ENCODE measurements at regions not wholly inside any gene's neighbourhood (a gene's known extent, or its start where the extent isn't known, plus 50 kb on each side); places are given as distances from the start of the nearest gene placed in this dataset.

DNA sequence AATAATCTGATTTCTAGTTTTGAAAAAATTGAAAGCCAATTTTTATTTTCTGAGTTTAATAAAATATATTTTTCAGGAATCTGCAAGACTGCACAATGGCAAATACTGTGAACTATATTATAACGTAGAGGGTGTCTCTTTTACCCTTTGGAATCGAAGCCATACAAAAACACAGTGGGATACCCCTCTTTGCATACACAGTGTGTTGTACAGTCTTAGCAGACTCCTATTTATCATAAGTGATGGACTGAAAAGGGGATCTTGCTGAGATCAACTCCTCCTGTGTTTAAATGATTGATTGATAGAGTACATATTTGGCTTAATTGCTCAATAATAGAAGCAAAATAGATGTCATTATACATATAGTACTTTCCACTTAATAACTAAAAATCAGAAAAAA lies 981.2 kb downstream of the NSUN3 start:
- TF ChIP-seq, protein P1, sequence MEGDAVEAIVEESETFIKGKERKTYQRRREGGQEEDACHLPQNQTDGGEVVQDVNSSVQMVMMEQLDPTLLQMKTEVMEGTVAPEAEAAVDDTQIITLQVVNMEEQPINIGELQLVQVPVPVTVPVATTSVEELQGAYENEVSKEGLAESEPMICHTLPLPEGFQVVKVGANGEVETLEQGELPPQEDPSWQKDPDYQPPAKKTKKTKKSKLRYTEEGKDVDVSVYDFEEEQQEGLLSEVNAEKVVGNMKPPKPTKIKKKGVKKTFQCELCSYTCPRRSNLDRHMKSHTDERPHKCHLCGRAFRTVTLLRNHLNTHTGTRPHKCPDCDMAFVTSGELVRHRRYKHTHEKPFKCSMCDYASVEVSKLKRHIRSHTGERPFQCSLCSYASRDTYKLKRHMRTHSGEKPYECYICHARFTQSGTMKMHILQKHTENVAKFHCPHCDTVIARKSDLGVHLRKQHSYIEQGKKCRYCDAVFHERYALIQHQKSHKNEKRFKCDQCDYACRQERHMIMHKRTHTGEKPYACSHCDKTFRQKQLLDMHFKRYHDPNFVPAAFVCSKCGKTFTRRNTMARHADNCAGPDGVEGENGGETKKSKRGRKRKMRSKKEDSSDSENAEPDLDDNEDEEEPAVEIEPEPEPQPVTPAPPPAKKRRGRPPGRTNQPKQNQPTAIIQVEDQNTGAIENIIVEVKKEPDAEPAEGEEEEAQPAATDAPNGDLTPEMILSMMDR (IDR thresholded peaks at IDR 0.05): no peak
- no peak for TF ChIP-seq POLR2A (IDR thresholded peaks at IDR 0.05)
